HUDEP-2 (cell line): ENCODE measurements at regions not wholly inside any gene's neighbourhood (a gene's known extent, or its start where the extent isn't known, plus 50 kb on each side); places are given as distances from the start of the nearest gene placed in this dataset.
"Not testable (repeated sequence)": the region's sequence is repeated elsewhere in the genome, so short reads cannot be mapped to it uniquely, and the experiment has no call there.

ENCODE experiments used
- DNase-seq, 76 experiments: peaks; one replicate each; lab custom pipeline; 2025; ENCODE audit not compliant: unreplicated experiment in 76 of 76; lab: John Stamatoyannopoulos, UW

GRCh38 chr5:112566251-112566650 is 147.2 kb upstream of the EPB41L4A start:
- DNase-seq, result peak in 1 of 76 experiments; percentile 15

GRCh38 chr5:112569596-112569995 is 150.5 kb upstream of the EPB41L4A start:
- DNase-seq, result no peak

- DNase-seq, result peak in 22 of 76 experiments; percentile 3 to 55 (median 22)
Measured at GRCh38 chr5:112570708-112571444, 151.8 kb upstream of the EPB41L4A start.

- DNase-seq, result no peak
Measured at GRCh38 chr5:112573441-112573840, 154.4 kb upstream of the EPB41L4A start.

- no peak for DNase-seq
Measured at GRCh38 chr5:112574536-112574935, 155.5 kb upstream of the EPB41L4A start.

DNA sequence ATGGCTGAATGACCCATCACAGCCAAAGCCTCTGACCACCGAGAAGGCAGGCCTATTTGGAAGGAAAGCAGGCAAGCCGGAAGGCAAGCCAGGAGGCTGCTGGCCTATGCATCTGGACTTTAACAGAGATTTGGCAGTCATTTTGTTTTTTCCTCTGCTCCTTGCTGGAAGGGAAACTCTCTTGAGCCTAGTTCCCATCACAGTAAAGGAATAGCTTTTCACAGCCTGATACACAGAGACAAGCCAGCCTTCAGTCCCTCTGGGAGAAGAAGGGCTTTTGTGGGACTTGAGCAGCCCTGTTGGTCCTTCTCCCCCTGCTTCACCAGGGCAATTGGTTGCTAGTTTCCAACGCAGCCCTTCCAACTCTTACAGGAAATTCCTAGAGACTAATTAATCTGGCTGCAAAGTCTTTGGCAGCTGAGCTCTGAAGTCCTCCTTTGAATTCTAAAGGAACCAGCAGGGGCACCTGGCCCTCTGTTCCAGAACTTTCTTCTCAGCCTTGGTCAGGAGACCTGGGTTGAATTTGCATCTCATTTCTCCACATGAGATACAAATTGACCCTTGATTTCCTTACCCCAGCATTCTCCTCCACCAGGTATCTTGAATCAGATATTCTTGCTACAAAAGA is 157.3 kb upstream of the EPB41L4A start:
- DNase-seq, result no peak

GRCh38 chr5:112579599-112580170 is 158.0 kb upstream of the APC start:
- DNase-seq, result no peak

- DNase-seq, result no peak
Measured at GRCh38 chr5:112581811-112582320, 155.8 kb upstream of the APC start.

DNA sequence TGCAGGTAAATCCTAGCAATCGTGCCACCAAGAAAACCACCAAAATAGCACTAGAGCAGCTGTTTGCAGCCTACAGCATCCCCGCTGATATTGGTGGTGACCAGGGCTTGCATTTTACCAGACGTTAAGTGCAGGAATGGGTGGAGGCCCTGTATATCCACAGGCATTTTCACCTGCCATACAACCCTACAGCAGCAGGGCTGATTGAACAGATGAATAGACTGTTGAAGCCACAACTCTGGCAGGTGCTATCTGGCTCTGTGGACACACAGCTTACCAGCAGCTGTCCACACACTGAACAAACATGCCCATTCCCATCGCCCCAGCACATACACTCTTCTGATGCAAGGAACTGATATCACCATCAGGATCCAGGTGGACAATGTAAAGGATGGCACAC is 154.5 kb upstream of the APC start:
- DNase-seq, result no peak

DNA sequence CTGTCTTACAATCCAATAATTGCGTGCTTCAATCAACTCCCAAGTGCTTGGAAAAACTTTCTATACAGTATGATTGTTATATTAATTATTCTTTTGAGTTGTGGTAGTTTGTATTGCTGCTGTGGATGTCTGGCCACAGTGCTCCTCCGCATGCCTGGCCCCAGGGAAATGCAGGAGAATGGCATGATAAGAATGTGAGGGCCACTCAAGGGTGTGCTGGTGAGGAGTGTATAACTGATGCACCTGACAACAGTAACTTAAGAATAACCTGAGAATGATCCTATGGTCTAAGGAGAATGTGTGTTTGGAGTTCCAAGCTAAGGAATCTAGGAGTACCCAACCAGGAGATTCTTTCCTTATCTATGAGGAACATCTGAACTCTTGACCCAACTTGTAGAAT is 152.9 kb upstream of the APC start:
- no peak for DNase-seq

GRCh38 chr5:112586596-112587062 is 151.1 kb upstream of the APC start:
- DNase-seq, result peak in 4 of 76 experiments; percentile 14 to 54 (median 34)

DNA sequence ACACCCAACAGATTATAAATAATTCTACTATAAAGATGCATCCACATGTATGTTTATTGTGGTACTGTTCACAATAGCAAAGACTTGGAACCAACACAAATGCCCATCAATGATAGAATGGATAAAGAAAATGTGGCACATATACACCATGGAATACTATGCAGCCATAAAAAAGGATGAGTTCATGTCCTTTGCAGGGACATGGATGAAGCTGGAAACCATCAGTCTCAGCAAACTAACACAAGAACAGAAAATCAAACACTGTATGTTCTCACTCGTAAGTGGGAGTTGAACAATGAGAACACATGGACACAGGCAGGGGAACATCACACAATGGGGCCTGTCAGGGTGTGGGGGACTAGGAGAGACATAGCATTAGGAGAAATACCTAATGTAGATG is 146.8 kb upstream of the APC start:
- not testable (repeated sequence) for DNase-seq

DNA sequence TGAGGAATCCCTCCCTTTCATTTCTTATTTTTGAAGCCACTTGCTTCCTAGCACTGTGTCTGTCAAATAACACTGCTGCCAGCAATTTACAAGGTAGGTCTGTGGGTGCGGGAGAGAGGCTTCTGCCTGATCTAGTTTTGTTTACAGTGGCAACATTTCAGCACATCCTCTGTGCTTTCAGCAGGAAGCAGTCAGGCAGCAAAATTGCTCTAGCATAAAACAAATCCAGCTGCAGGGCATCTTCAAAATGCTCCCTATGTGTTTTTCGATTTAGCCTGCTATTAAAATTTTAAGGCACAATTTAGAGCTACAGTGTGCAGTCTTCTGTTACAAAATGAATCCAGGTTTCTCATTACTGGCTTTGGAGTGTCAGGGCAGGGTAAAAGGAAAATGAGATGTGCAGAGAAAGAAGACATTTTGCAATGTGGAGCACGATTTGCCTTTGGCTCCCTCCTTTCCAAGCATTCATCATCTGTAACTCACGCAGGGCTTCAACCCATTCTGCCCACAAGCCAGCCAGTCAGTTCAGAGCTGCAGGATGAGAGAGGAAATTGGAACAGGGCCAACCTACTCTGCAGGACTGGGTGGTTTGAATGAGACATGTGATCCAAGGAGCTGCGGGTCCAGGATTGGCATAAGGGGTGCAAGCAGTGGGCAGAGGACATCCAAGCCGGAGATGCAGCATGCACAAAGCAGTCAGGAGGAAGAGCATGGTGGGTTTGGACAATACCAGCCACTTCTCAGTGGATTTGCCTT is 143.4 kb upstream of the APC start:
- DNase-seq, result peak in 1 of 76 experiments; percentile 6

DNA sequence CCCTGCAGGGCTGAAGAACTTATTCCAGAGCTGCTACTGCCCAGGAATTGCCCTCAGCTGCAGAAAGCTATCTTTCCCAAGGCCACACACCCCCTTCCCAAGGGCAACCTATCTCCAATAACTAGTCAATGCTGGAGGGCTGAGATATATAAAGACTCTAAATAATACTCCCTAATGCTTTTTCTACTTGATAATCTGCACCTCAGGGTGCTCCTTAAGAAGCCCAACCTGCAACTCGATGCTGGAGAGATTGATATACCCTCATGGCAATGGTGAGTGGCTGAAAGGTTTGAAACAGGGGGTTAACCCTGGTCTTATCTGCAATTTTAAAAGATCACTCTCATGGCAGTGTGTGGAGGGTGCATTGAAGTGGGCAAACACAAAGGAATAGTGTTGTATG is 142.7 kb upstream of the APC start:
- DNase-seq, result no peak

DNA sequence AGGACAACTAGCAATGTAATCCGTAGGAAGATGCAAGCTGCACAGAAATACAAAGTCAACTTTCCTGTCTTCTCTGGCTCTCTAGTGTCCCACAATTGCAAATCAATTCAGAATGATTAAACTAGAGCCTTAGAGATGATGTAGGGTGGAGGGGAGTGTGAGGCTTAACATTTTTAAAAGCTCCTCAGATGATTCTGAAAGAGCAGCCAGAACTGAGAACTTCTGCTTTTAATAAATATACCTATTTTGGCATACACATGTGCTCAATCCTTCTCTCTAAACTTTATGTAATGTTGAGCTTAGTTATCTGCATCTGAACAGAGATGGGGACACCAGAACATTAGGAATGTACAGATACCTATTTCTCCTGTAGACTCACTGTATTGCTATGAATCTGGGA is 139.9 kb upstream of the APC start:
- no peak for DNase-seq

GRCh38 chr5:112600510-112600909 is 137.2 kb upstream of the APC start:
- DNase-seq, result not testable (repeated sequence)

- DNase-seq, result peak in 44 of 76 experiments; percentile 2 to 58 (median 29)
Measured at GRCh38 chr5:112604732-112605630, 132.7 kb upstream of the APC start.

- no peak for DNase-seq
Measured at GRCh38 chr5:112608975-112609374, 128.7 kb upstream of the APC start.

DNA sequence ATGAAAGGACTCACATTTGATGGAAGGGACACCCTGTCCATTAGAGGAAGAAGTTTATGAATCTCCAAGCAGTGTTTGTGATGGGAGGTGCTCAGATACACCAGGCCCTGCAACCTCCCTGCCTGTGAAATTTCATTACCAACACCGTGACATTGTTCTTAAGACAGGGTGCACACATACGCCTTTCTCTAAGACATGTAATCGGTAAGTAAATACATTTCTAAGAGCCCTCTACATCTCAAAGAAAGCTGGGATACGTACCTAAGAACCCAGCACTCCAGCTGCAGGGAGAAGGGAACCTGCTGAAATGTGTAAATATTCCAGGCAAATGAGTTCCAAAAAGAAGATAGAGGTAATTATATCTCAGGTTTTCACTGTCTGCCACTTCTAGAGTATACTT is 125.0 kb upstream of the APC start:
- no peak for DNase-seq

- no peak for DNase-seq
Measured at GRCh38 chr5:112614285-112614684, 123.4 kb upstream of the APC start.
